Rectal smooth muscle tissue (tissue), 1 donor: ENCODE measurements at regions not wholly inside any gene's neighbourhood (a gene's known extent, or its start where the extent isn't known, plus 50 kb on each side); places are given as distances from the start of the nearest gene placed in this dataset.

Experiments used
- H3K27ac ChIP-seq: one replicate; pipeline ENCODE4 v1.7.0; 2013; ENCODE audit warnings: low read depth, low read length, inconsistent platforms
- H3K27me3 ChIP-seq: one replicate; pipeline ENCODE4 v1.7.0; 2013; ENCODE audit warnings: low read length; ENCODE audit not compliant: control insufficient read depth, insufficient read depth
- H3K36me3 ChIP-seq: one replicate; pipeline ENCODE4 v1.7.0; 2013; ENCODE audit warnings: low read length; ENCODE audit not compliant: control insufficient read depth, insufficient read depth
- H3K4me1 ChIP-seq: one replicate; pipeline ENCODE4 v1.7.0; 2013; ENCODE audit warnings: low read length; ENCODE audit not compliant: control insufficient read depth, insufficient read depth
- H3K4me3 ChIP-seq: one replicate; pipeline ENCODE4 v1.7.0; 2013; ENCODE audit warnings: low read length
- H3K9ac ChIP-seq: one replicate; pipeline ENCODE4 v1.7.0; 2013; ENCODE audit warnings: low read length

- Histone ChIP-seq H3K27ac (no peak overlapping the region), H3K36me3 (no peaks in the 10 kb centered on the region), H3K27me3 (no peaks in the 10 kb centered on the region), H3K4me1 (no peaks in the 10 kb centered on the region), H3K4me3 (no peak overlapping the region), H3K9ac (no peak overlapping the region)
Measured at GRCh38 chr1:241417258-241417657, 60.3 kb upstream of the RGS7 start.

GRCh38 chr1:241413974-241414373 is 57.0 kb upstream of the RGS7 start:
- H3K4me3 ChIP-seq: no peak overlapping the region
- no peaks in the 10 kb centered on the region for H3K4me1 ChIP-seq
- H3K27me3 ChIP-seq: no peaks in the 10 kb centered on the region
- H3K27ac ChIP-seq: no peak overlapping the region
- no peak overlapping the region for H3K9ac ChIP-seq
- H3K36me3 ChIP-seq: no peaks in the 10 kb centered on the region

GRCh38 chr1:241413386-241413785 is 56.4 kb upstream of the RGS7 start:
- no peaks in the 10 kb centered on the region for H3K4me1 ChIP-seq
- no peak overlapping the region for H3K27ac ChIP-seq

GRCh38 chr1:241412646-241413045 is 55.6 kb upstream of the RGS7 start:
- Histone ChIP-seq H3K9ac (no peak overlapping the region), H3K4me3 (no peak overlapping the region), H3K36me3 (no peaks in the 10 kb centered on the region), H3K27ac (no peak overlapping the region), H3K4me1 (no peaks in the 10 kb centered on the region), H3K27me3 (no peaks in the 10 kb centered on the region)

More at GRCh38 chr1:241413386-241413785, 56.4 kb upstream of the RGS7 start:
- no peaks in the 10 kb centered on the region for H3K36me3 ChIP-seq
- H3K9ac ChIP-seq: no peak overlapping the region
- H3K4me3 ChIP-seq: no peak overlapping the region
- no peaks in the 10 kb centered on the region for H3K27me3 ChIP-seq

- no peaks in the 10 kb centered on the region for H3K4me1 ChIP-seq
- no peaks in the 10 kb centered on the region for H3K27me3 ChIP-seq
- no peak overlapping the region for H3K27ac ChIP-seq
- H3K9ac ChIP-seq: no peak overlapping the region
- no peak overlapping the region for H3K4me3 ChIP-seq
- H3K36me3 ChIP-seq: no peaks in the 10 kb centered on the region
Measured at GRCh38 chr1:241411776-241412338, 54.9 kb upstream of the RGS7 start.

GRCh38 chr1:241411056-241411775 is 54.2 kb upstream of the RGS7 start:
- H3K27me3 ChIP-seq: no peaks in the 10 kb centered on the region
- H3K27ac ChIP-seq: no peak overlapping the region
- H3K9ac ChIP-seq: no peak overlapping the region
- no peaks in the 10 kb centered on the region for H3K4me1 ChIP-seq
- H3K4me3 ChIP-seq: no peak overlapping the region
- no peaks in the 10 kb centered on the region for H3K36me3 ChIP-seq

GRCh38 chr1:241408170-241408569 is 51.2 kb upstream of the RGS7 start:
- no peak overlapping the region for H3K9ac ChIP-seq
- no peak overlapping the region for H3K4me3 ChIP-seq
- no peaks in the 10 kb centered on the region for H3K36me3 ChIP-seq
- no peak overlapping the region for H3K27ac ChIP-seq
- no peaks in the 10 kb centered on the region for H3K4me1 ChIP-seq
- no peaks in the 10 kb centered on the region for H3K27me3 ChIP-seq
